Spleen (tissue), 7 donors: ENCODE measurements at regions not wholly inside any gene's neighbourhood (a gene's known extent, or its start where the extent isn't known, plus 50 kb on each side); places are given as distances from the start of the nearest gene placed in this dataset.

Experiments used
- CTCF ChIP-seq, 11 experiments: fragments of 200-600 bp in 7 of 11; fragments of 450-650 bp in 4 of 11; sonication (generic) in 4 of 11; IDR thresholded peaks in 8 of 11; conservative IDR thresholded peaks in 3 of 11; 1 replicate in 7 of 11; 2 replicates in 4 of 11; pipeline versions ENCODE4 v1.4.0 to v1.8.0; 2016 to 2021; ENCODE audit warnings: antibody characterized with exemption in 11 of 11, inconsistent platforms in 4 of 11, mild to moderate bottlenecking in 1 of 11
- POLR2A ChIP-seq, 3 donors: fragments of 450-650 bp; IDR thresholded peaks; one replicate each; pipeline ENCODE4 v1.5.1; 2017; ENCODE audit warnings: antibody characterized with exemption in 3 of 3, mild to moderate bottlenecking in 1 of 3
- donor health status: DM: no; HTN: no; CAD: no; lungs with moderate emphysema.
- donor health status: DM: no; HTN: no; CAD: no.
- donor health status: DM: no; HTN: no; CAD: no.

- TF ChIP-seq POLR2A (IDR thresholded peaks at IDR 0.05) (no peak), CTCF (IDR thresholded peaks at IDR 0.05 in 8 of 11, conservative IDR thresholded peaks at IDR 0.05 in 3 of 11) (no peak)
Measured at GRCh38 chr6:105692613-105693215, 289.8 kb upstream of the PREP start.
